Ovary (tissue), 7 donors: ENCODE measurements at regions not wholly inside any gene's neighbourhood (a gene's known extent, or its start where the extent isn't known, plus 50 kb on each side); places are given as distances from the start of the nearest gene placed in this dataset.
"Not testable (repeated sequence)": the region's sequence is repeated elsewhere in the genome, so short reads cannot be mapped to it uniquely, and the experiment has no call there.

Experiments used
- DNase-seq, 5 donors: peaks; one replicate each; pipeline ENCODE4 v3.0.0-alpha.2; 2019 to 2020
- H3K27ac ChIP-seq, 2 donors: fragments of 200-600 bp; one replicate each; pipeline versions ENCODE4 v1.5.1 to v1.8.0; 2019 to 2022
- H3K27me3 ChIP-seq: fragments of 200-600 bp; one replicate; pipeline ENCODE4 v1.8.0; 2022
- H3K36me3 ChIP-seq: fragments of 200-600 bp; sonication (generic); one replicate; pipeline ENCODE4 v1.5.1; 2019
- H3K4me1 ChIP-seq: one replicate; pipeline ENCODE4 v1.8.1; 2013; ENCODE audit warnings: mild to moderate bottlenecking, moderate library complexity; ENCODE audit not compliant: insufficient read depth
- H3K4me3 ChIP-seq: fragments of 200-600 bp; sonication (generic); one replicate; pipeline ENCODE4 v1.5.1; 2017
- H3K9me3 ChIP-seq, 2 donors: fragments of 200-600 bp in 1 of 2; sonication (generic) in 1 of 2; one replicate each; pipeline versions ENCODE4 v1.5.1 to v1.8.1; 2013 to 2019; ENCODE audit warnings: mild to moderate bottlenecking in 1 of 2, moderate library complexity in 1 of 2
- EP300 ChIP-seq: sonication (generic); formaldehyde crosslinking; IDR thresholded peaks from one replicate; pipeline ENCODE4 v1.6.1; 2017; ENCODE audit warnings: antibody characterized with exemption
- POLR2A ChIP-seq: fragments of 450-650 bp; IDR thresholded peaks from one replicate; pipeline ENCODE4 v1.6.1; 2017; ENCODE audit warnings: antibody characterized with exemption, mild to moderate bottlenecking, moderate library complexity
- WGBS, 3 donors: extraction: QIAGEN DNeasy Blood & Tissue Kit in 1 of 3; methylation state at CpG; one replicate each; pipeline versions ENCODE4 v1.1.5 to v1.1.7; 2013 to 2017; 5-methylcytosine and 5-hydroxymethylcytosine counted together
- intact Hi-C, 4 donors: fragments of 100-400 bp; cut with DNase I; formaldehyde crosslinking; loops; one replicate each; pipeline versions ENCODE4 v1.11.0 to v1.15.1; 2022 to 2023
- TF ChIP-seq, protein P1 (sequence below), 3 donors: fragments of 450-650 bp in 2 of 3; fragments of 200-600 bp in 1 of 3; IDR thresholded peaks; one replicate each; pipeline versions ENCODE4 v1.5.1 to v1.8.0; 2016 to 2022; ENCODE audit warnings: antibody characterized with exemption in 3 of 3, mild to moderate bottlenecking in 1 of 3
- donor health status: DM: no; HTN: no; CAD: no; lungs with moderate emphysema.
- donor health status: DM: no; HTN: no; CAD: no.
- donor health status: Bipolar disorder and iron deficiency.
- donor health status: DM: no; HTN: no; CAD: no.
- donor health status: DM: yes; HTN: yes; CAD: no.

DNA sequence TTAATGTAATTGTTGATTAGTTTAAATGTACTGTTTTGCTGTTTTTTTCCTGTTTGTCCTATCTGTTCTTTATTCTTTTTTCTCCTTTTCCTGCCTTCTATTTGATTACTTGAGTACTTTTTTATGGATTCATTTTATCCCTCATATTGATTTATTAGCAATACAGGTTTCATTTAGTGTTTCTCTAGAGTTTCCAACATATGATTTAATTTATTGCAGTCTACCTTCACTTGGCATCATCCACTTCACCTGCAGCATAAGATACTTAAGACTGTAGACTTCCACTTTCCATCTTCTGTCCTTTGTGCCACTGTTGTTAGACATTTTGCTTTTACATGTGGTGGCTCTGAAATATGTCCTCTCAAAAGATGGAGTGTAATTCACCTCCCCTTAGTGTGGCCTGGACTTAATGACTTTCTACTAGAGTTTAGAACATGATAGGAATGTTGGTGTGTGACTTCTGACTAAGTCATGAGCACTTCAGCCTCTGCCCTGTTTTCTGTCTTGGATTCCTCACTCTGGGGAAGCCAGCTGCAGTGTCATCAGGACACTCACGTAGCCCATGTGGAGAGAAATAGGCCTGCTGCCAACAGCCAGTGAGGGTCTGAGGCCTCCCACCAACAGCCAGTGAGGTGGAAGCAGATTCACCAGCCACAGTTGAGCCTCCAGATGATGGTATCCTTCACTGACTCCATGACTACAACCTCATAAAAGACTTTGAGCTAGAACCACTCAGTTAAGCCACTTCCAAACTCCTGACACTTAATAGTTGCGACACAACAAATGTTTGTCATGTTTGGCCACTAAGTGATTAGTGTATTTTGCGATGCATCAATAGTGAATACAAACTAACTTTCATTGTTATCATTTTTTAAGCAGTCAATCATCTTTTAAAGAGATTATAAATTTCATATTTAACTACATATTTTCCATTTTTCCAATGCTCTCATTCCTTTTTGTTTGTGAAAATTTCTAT is 643.5 kb upstream of the DPP6 start:
- no peak for DNase-seq
- H3K36me3 ChIP-seq, result no peaks in the 10 kb centered on the region
- 65 to 77% (median 76%) methylated on average over 3 of the region's 3 CpGs for WGBS, 3 donors
- H3K27ac ChIP-seq, result no peak overlapping the region
- H3K9me3 ChIP-seq, result peaks cover 0 to 4% of the 10 kb centered on the region in 2 donors
- no peaks in the 10 kb centered on the region for H3K27me3 ChIP-seq
- no peak for TF ChIP-seq EP300
- H3K4me3 ChIP-seq, result no peak overlapping the region
- intact Hi-C loops, result no loop called here
- no peaks in the 10 kb centered on the region for H3K4me1 ChIP-seq

- H3K4me3 ChIP-seq, H3K27me3 ChIP-seq, DNase-seq, H3K9me3 ChIP-seq, intact Hi-C loops, H3K36me3 ChIP-seq, H3K27ac ChIP-seq, H3K4me1 ChIP-seq: not testable (repeated sequence)
- WGBS, 3 donors, result 90 to 92% (median 90%) methylated on average over 10 of the region's 10 CpGs
Measured at GRCh38 chr7:153409567-153410342, 642.4 kb upstream of the DPP6 start.

DNA sequence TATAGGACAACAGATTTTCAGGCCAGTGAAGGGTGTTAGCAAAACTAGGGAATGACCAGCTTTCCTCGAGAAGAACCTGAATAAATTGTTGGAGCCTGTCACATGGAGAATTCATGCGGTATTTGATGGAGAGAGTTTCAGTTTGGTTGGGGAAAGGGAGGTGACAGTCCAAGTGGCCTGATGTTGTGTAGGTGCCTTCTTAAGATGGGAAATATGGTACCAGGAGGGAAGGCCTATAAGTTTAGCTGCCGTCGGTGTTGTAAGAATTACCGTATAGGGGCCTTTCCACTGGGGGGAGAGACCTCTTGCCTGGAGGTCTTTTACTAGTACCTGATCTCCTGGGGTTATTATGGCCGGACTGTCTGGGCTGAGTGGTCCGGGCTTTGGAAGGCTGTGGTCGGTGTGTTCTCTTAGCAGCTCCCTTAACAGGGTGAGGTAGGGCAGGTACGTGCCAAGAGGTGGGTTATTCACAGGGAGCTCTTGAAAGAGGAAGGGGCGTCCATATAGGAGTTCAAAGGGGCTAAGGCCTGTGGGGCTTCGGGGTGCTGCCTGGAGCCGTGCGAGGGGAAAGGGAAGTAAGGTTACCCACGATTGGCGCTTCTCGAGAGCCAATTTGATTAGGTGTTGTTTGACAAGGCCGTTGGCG is 641.1 kb upstream of the DPP6 start:
- H3K9me3 ChIP-seq, H3K4me1 ChIP-seq, intact Hi-C loops, DNase-seq, H3K27ac ChIP-seq, H3K4me3 ChIP-seq, H3K36me3 ChIP-seq, H3K27me3 ChIP-seq: not testable (repeated sequence)
- whole genome bisulfite sequencing, 3 donors, result 87 to 94% (median 89%) methylated on average over 18 of the region's 18 CpGs

- H3K4me3 ChIP-seq, H3K36me3 ChIP-seq, H3K27ac ChIP-seq, DNase-seq, H3K27me3 ChIP-seq, intact Hi-C loops, H3K4me1 ChIP-seq, H3K9me3 ChIP-seq: not testable (repeated sequence)
- WGBS, 3 donors, result 90 to 95% (median 94%) methylated on average over 26 of the region's 26 CpGs
Measured at GRCh38 chr7:153412114-153412823, 639.9 kb upstream of the DPP6 start.

- intact Hi-C loops, H3K4me1 ChIP-seq, H3K36me3 ChIP-seq, H3K27ac ChIP-seq, H3K9me3 ChIP-seq, DNase-seq, H3K4me3 ChIP-seq, H3K27me3 ChIP-seq: not testable (repeated sequence)
- 87 to 94% (median 89%) methylated on average over 16 of the region's 16 CpGs for WGBS, 3 donors
Measured at GRCh38 chr7:153412824-153413198, 639.4 kb upstream of the DPP6 start.

DNA sequence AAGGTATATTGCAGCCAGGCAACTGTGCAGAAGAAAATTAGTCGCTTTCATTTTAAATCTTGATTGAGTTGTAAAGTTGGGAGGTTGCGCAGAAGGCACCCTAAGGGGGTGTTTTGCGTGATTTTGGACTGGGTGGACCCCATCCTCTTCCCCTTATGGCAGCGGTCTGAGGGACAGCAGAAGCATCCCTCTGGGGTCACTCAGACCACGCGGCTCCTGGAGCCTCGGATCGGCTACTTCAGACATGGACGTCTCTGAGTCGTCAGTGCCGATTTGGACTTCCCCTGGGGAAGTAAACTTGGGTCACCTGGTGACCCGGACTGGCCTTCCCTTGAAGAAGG is 639.0 kb upstream of the DPP6 start:
- WGBS, 3 donors, result 90 to 97% (median 91%) methylated on average over 12 of the region's 12 CpGs
- intact Hi-C loops, result no loop called here
- H3K27ac ChIP-seq, result no peak overlapping the region

More for the DNA sequence above, 639.0 kb upstream of the DPP6 start:
- H3K9me3 ChIP-seq, result peaks cover 0 to 5% of the 10 kb centered on the region in 2 donors
- no peak for DNase-seq
- H3K4me3 ChIP-seq, result no peak overlapping the region
- H3K36me3 ChIP-seq, result no peaks in the 10 kb centered on the region
- H3K4me1 ChIP-seq, result no peaks in the 10 kb centered on the region
- no peak for TF ChIP-seq EP300
- no peak for TF ChIP-seq POLR2A
- TF ChIP-seq, protein P1, sequence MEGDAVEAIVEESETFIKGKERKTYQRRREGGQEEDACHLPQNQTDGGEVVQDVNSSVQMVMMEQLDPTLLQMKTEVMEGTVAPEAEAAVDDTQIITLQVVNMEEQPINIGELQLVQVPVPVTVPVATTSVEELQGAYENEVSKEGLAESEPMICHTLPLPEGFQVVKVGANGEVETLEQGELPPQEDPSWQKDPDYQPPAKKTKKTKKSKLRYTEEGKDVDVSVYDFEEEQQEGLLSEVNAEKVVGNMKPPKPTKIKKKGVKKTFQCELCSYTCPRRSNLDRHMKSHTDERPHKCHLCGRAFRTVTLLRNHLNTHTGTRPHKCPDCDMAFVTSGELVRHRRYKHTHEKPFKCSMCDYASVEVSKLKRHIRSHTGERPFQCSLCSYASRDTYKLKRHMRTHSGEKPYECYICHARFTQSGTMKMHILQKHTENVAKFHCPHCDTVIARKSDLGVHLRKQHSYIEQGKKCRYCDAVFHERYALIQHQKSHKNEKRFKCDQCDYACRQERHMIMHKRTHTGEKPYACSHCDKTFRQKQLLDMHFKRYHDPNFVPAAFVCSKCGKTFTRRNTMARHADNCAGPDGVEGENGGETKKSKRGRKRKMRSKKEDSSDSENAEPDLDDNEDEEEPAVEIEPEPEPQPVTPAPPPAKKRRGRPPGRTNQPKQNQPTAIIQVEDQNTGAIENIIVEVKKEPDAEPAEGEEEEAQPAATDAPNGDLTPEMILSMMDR (IDR thresholded peaks at IDR 0.05), result no peak
- no peaks in the 10 kb centered on the region for H3K27me3 ChIP-seq
